ENCODE measurements at regions not wholly inside any gene's neighbourhood (a gene's known extent, or its start where the extent isn't known, plus 50 kb on each side); places are given as distances from the start of the nearest gene placed in this dataset.

GRCh38 chr9:106326493-106326892 is 536.5 kb upstream of the ZNF462 start:
- Histone ChIP-seq H3K9ac (ENCODE audit: insufficient read depth in 1 of 2, low read length in 2 of 2) (no peak overlapping the region), H3K36me3 (ENCODE audit: control insufficient read depth in 4 of 4, insufficient read depth in 4 of 4, low read length in 4 of 4) (no peaks in the 10 kb centered on the region), H3K4me1 (ENCODE audit: control insufficient read depth in 5 of 5, insufficient read depth in 5 of 5, low read length in 5 of 5) (no peaks in the 10 kb centered on the region), H3K9me3 (ENCODE audit: control insufficient read depth in 4 of 4, insufficient read depth in 3 of 4, low read length in 3 of 4) (no peaks in the 10 kb centered on the region), H3K4me3 (no peak overlapping the region), H3K27ac (ENCODE audit: low read depth in 1 of 2, low read length in 1 of 2) (no peak overlapping the region), H3K27me3 (ENCODE audit: control insufficient read depth in 3 of 3, insufficient read depth in 3 of 3, low read length in 2 of 3) (no peaks in the 10 kb centered on the region)
- WGBS, 2 donors = 89 to 94% methylated on average over 4 of the region's 4 CpGs
- no peak for TF ChIP-seq CTCF (IDR thresholded peaks at IDR 0.05; ENCODE audit: control extremely low read depth, extremely low read depth)
- ATAC-seq (ENCODE audit: insufficient read depth, low FRiP score) (no peak), DNase-seq (no peak)

- ATAC-seq (ENCODE audit: insufficient read depth, low FRiP score) (no peak), DNase-seq (peak in 2 of 3 donors; percentile 10 to 36)
- Histone ChIP-seq H3K27me3 (ENCODE audit: control insufficient read depth in 3 of 3, insufficient read depth in 3 of 3, low read length in 2 of 3) (no peaks in the 10 kb centered on the region), H3K36me3 (ENCODE audit: control insufficient read depth in 4 of 4, insufficient read depth in 4 of 4, low read length in 4 of 4) (no peaks in the 10 kb centered on the region), H3K9me3 (ENCODE audit: control insufficient read depth in 4 of 4, insufficient read depth in 3 of 4, low read length in 3 of 4) (no peaks in the 10 kb centered on the region), H3K9ac (ENCODE audit: insufficient read depth in 1 of 2, low read length in 2 of 2) (no peak overlapping the region), H3K4me3 (no peak overlapping the region), H3K4me1 (ENCODE audit: control insufficient read depth in 5 of 5, insufficient read depth in 5 of 5, low read length in 5 of 5) (peaks cover 0 to 3% (median 0%) of the 10 kb centered on the region in 5 donors), H3K27ac (ENCODE audit: low read depth in 1 of 2, low read length in 1 of 2) (no peak overlapping the region)
- WGBS, 2 donors = 66 to 81% methylated on average over 4 of the region's 4 CpGs
- TF ChIP-seq CTCF (IDR thresholded peaks at IDR 0.05; ENCODE audit: control extremely low read depth, extremely low read depth) = no peak
Measured at GRCh38 chr9:106333481-106333880, 529.5 kb upstream of the ZNF462 start.

GRCh38 chr9:106334081-106334480 is 528.9 kb upstream of the ZNF462 start:
- WGBS, 2 donors = 64 to 79% methylated on average over 4 of the region's 4 CpGs
- no peak for TF ChIP-seq CTCF (IDR thresholded peaks at IDR 0.05; ENCODE audit: control extremely low read depth, extremely low read depth)
- no peak for ATAC-seq (ENCODE audit: insufficient read depth, low FRiP score)

GRCh38 chr9:106339882-106340281 is 523.1 kb upstream of the ZNF462 start:
- ATAC-seq (ENCODE audit: insufficient read depth, low FRiP score) (no peak), DNase-seq (no peak)
- WGBS, 2 donors = 73 to 88% methylated on average over 3 of the region's 3 CpGs
- H3K4me3 ChIP-seq = no peak overlapping the region
- no peak overlapping the region for H3K27ac ChIP-seq (ENCODE audit: low read depth in 1 of 2, low read length in 1 of 2)
- no peak for TF ChIP-seq CTCF (IDR thresholded peaks at IDR 0.05; ENCODE audit: control extremely low read depth, extremely low read depth)
- H3K9me3 ChIP-seq (ENCODE audit: control insufficient read depth in 4 of 4, insufficient read depth in 3 of 4, low read length in 3 of 4) = no peaks in the 10 kb centered on the region
- no peak overlapping the region for H3K9ac ChIP-seq (ENCODE audit: insufficient read depth in 1 of 2, low read length in 2 of 2)
- no peaks in the 10 kb centered on the region for H3K4me1 ChIP-seq (ENCODE audit: control insufficient read depth in 5 of 5, insufficient read depth in 5 of 5, low read length in 5 of 5)
- no peaks in the 10 kb centered on the region for H3K27me3 ChIP-seq (ENCODE audit: control insufficient read depth in 3 of 3, insufficient read depth in 3 of 3, low read length in 2 of 3)
- no peaks in the 10 kb centered on the region for H3K36me3 ChIP-seq (ENCODE audit: control insufficient read depth in 4 of 4, insufficient read depth in 4 of 4, low read length in 4 of 4)

More at GRCh38 chr9:106334081-106334480, 528.9 kb upstream of the ZNF462 start:
- no peak for DNase-seq
- H3K4me3 ChIP-seq = no peak overlapping the region
- H3K9ac ChIP-seq (ENCODE audit: insufficient read depth in 1 of 2, low read length in 2 of 2) = no peak overlapping the region
- no peaks in the 10 kb centered on the region for H3K27me3 ChIP-seq (ENCODE audit: control insufficient read depth in 3 of 3, insufficient read depth in 3 of 3, low read length in 2 of 3)
- no peak overlapping the region for H3K27ac ChIP-seq (ENCODE audit: low read depth in 1 of 2, low read length in 1 of 2)
- H3K36me3 ChIP-seq (ENCODE audit: control insufficient read depth in 4 of 4, insufficient read depth in 4 of 4, low read length in 4 of 4) = no peaks in the 10 kb centered on the region
- H3K4me1 ChIP-seq (ENCODE audit: control insufficient read depth in 5 of 5, insufficient read depth in 5 of 5, low read length in 5 of 5) = peaks cover 0 to 3% (median 0%) of the 10 kb centered on the region in 5 donors
- no peaks in the 10 kb centered on the region for H3K9me3 ChIP-seq (ENCODE audit: control insufficient read depth in 4 of 4, insufficient read depth in 3 of 4, low read length in 3 of 4)
